Activated naive CD8-positive, alpha-beta T cell (primary cell): ENCODE measurements at regions not wholly inside any gene's neighbourhood (a gene's known extent, or its start where the extent isn't known, plus 50 kb on each side); places are given as distances from the start of the nearest gene placed in this dataset.

ENCODE experiments used
- H3K27ac Mint-ChIP-seq: one replicate; pipeline ENCODE4 v1.8.0; 2021; ENCODE audit warnings: mixed read lengths
- H3K27me3 Mint-ChIP-seq: one replicate; pipeline ENCODE4 v1.8.0; 2021; ENCODE audit warnings: mixed read lengths
- H3K36me3 Mint-ChIP-seq: one replicate; pipeline ENCODE4 v1.8.0; 2021; ENCODE audit warnings: mixed read lengths
- H3K4me1 Mint-ChIP-seq: one replicate; pipeline ENCODE4 v1.8.0; 2021; ENCODE audit warnings: low read depth, mixed read lengths
- H3K4me3 Mint-ChIP-seq: one replicate; pipeline ENCODE4 v1.8.0; 2021; ENCODE audit warnings: mild to moderate bottlenecking, mixed read lengths
- H3K9me3 Mint-ChIP-seq: one replicate; pipeline ENCODE4 v1.8.0; 2021; ENCODE audit warnings: low read depth, mixed read lengths

- H3K4me3 Mint-ChIP-seq, result no peak overlapping the region
- H3K27me3 Mint-ChIP-seq, result no peaks in the 10 kb centered on the region
- no peaks in the 10 kb centered on the region for H3K36me3 Mint-ChIP-seq
- H3K4me1 Mint-ChIP-seq, result no peaks in the 10 kb centered on the region
- no peak overlapping the region for H3K27ac Mint-ChIP-seq
- H3K9me3 Mint-ChIP-seq, result no peaks in the 10 kb centered on the region
These were observed 1240.9 kb downstream of the BRD1 start for GRCh38 chr22:48586799-48587185.

- Mint-ChIP-seq H3K4me3 (no peak overlapping the region), H3K9me3 (no peaks in the 10 kb centered on the region), H3K4me1 (no peaks in the 10 kb centered on the region), H3K27me3 (no peaks in the 10 kb centered on the region), H3K36me3 (no peaks in the 10 kb centered on the region), H3K27ac (no peak overlapping the region)
These were observed 1241.5 kb downstream of the BRD1 start for GRCh38 chr22:48585916-48586798.

DNA sequence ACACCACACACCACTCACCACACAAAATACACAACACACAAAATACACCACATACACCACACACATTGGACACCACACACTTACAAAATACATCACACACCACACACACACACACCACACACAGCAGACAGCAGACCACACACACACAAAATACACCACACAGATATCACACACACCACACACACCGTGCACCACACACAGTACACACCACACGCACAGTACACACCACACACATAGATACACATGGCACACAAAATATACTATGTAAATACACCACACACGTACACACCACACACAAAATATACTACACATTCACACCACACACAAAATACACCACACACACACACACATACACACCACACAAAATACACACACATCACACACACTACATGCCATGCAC, 1243.5 kb downstream of the BRD1 start:
- Mint-ChIP-seq H3K4me1 (no peaks in the 10 kb centered on the region), H3K9me3 (no peaks in the 10 kb centered on the region), H3K36me3 (no peaks in the 10 kb centered on the region), H3K27ac (no peak overlapping the region), H3K4me3 (no peak overlapping the region), H3K27me3 (no peaks in the 10 kb centered on the region)

GRCh38 chr22:48581796-48582469, 1245.7 kb downstream of the BRD1 start:
- H3K4me3 Mint-ChIP-seq, result no peak overlapping the region
- no peaks in the 10 kb centered on the region for H3K36me3 Mint-ChIP-seq
- H3K27me3 Mint-ChIP-seq, result peaks cover 5% of the 10 kb centered on the region
- H3K4me1 Mint-ChIP-seq, result no peaks in the 10 kb centered on the region
- H3K9me3 Mint-ChIP-seq, result no peaks in the 10 kb centered on the region
- H3K27ac Mint-ChIP-seq, result no peak overlapping the region

- Mint-ChIP-seq H3K4me3 (no peak overlapping the region), H3K9me3 (no peaks in the 10 kb centered on the region), H3K4me1 (no peaks in the 10 kb centered on the region), H3K27ac (no peak overlapping the region), H3K36me3 (no peaks in the 10 kb centered on the region), H3K27me3 (peaks cover 5% of the 10 kb centered on the region)
These were observed 1246.4 kb downstream of the BRD1 start for GRCh38 chr22:48581205-48581766.

DNA sequence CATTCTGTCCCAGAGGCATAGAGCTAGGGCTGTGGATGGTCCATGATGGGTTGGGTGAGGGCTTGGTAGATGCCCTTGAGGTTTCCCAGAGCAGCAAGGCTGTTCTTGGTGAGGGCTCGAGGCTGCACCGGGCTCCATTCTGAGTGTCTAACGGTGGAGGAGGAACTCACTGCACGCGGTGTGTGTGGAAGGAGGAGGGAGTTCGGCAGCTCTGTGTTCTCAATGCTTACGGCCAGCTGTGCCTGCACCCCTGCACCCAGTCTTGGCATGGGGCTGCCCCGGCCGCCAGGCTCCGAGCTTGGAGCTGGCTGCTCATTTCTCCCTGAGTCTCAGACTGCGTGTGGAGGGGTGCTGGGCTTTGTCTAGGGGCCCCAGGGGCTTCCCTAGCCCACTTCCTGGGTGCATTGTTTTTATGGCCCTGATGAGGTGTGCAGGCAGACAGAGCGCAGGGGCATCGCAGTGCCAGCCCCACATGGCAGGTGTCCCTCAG, 1247.1 kb downstream of the BRD1 start:
- Mint-ChIP-seq H3K4me1 (no peaks in the 10 kb centered on the region), H3K36me3 (no peaks in the 10 kb centered on the region), H3K27ac (no peak overlapping the region), H3K9me3 (no peaks in the 10 kb centered on the region), H3K4me3 (no peak overlapping the region), H3K27me3 (peaks cover 5% of the 10 kb centered on the region)

DNA sequence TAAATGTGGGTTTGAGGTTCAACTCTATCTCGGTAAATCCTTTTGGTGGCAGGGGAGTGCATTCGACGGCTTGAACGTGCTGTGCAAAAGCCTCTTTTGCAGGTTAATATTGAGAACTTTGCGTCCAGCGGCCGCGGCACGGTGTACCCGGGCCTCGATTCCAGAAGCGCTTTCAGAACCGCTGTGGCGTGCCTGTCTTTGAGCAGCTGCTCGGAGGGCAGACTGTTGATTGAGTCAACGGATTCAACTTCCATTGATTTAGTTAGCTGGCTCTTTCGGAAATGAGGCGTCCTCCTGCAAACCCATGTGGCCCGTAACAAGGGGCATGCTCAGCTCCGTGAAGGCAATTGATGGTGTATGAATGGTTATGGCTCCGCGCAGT, 1247.8 kb downstream of the BRD1 start:
- Mint-ChIP-seq H3K36me3 (no peaks in the 10 kb centered on the region), H3K9me3 (no peaks in the 10 kb centered on the region), H3K27me3 (peaks cover 5% of the 10 kb centered on the region), H3K4me3 (no peak overlapping the region), H3K4me1 (no peaks in the 10 kb centered on the region), H3K27ac (no peak overlapping the region)

DNA sequence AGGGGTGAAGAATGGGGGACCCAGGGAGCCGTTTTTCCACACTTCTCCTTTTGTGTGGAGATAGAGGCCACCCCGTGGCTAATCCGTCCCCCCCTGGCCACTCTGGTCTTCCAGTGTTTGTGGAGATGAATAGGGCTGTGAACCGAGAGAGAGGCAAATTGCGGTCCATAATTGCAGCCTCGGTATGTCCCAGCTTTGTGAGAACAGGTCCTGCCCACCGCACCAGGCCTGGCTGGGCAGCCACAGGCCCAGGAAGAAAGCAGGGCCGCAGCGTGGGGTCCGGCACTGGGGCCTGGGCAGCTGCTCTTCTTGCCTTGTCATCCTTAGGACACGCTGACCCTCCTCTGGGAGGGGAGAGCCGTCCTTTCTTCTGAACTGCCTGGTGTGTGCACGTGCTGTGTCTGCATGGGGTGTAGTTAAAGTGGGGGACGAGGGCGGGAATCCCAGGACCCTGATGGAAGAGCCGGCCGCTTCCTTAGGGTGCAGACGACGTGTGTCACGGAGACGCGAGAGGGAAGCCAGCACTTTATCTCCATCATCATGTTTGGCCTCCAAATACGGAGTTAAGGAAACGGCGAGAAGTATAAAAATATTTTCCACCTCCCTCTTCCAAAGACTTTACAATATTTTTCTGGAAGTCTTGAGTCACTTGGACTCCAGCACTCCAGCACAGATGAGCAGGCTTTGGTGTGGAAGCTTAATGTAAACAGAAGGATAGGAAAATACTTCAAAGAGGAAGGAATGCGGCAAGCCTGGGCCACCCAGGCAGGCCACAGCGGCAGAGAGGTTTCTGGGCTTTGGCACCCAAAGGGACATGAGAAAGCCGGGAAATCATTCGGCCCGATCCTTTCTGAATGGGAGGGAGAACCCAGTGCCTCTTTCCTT, 1248.4 kb downstream of the BRD1 start:
- peaks cover 2% of the 10 kb centered on the region for H3K4me1 Mint-ChIP-seq
- no peaks in the 10 kb centered on the region for H3K36me3 Mint-ChIP-seq
- H3K9me3 Mint-ChIP-seq, result no peaks in the 10 kb centered on the region
- no peak overlapping the region for H3K4me3 Mint-ChIP-seq
- no peak overlapping the region for H3K27ac Mint-ChIP-seq
- H3K27me3 Mint-ChIP-seq, result peaks cover 9% of the 10 kb centered on the region

DNA sequence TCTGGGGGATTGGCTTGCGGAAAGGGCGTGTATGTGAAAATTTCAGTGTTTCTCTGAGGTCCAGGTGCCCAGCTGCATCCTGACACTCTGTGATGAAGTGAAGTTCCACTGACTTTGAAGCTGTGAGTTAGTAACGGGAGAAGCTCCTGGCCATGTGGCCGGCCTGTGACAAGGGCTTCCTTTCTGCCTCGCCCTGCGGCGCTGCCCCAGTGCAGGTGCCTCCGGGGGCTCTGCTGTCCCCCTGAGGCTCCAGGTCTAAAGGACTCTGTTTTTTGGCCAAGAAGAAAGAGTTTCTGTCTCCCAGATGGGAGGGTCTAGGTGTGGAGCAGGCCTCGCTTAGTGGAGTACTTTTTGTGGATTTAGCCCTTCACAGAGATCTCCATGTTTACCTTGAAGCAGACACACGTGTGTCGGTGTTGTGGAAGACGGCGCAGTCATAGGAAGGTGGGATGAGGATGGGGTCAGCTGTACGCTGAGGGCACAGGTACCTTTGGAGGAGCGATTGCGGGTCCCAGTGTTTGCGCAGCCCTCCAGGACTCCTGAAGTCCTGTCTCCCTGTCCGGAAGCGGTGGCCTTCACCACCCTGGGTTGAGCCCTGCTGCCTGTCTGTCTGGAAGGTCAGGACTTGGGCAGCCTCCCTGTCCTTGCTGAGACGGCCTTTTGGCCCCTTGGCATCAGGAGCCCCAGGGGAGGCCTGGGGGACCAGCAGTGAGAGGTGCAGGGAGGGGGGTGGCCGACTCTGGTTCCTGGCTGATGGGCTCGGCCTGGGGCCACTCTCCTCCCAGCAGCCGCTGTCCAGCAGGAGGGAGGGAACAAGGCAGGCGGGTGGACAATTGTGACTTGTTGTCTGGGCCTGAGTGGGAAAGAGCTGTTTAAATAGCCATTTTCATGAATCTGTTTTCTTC, 1249.3 kb downstream of the BRD1 start:
- peaks cover 2% of the 10 kb centered on the region for H3K4me1 Mint-ChIP-seq
- no peaks in the 10 kb centered on the region for H3K36me3 Mint-ChIP-seq
- peaks cover 13% of the 10 kb centered on the region for H3K27me3 Mint-ChIP-seq
- H3K9me3 Mint-ChIP-seq, result no peaks in the 10 kb centered on the region
- H3K4me3 Mint-ChIP-seq, result no peak overlapping the region
- H3K27ac Mint-ChIP-seq, result no peak overlapping the region

DNA sequence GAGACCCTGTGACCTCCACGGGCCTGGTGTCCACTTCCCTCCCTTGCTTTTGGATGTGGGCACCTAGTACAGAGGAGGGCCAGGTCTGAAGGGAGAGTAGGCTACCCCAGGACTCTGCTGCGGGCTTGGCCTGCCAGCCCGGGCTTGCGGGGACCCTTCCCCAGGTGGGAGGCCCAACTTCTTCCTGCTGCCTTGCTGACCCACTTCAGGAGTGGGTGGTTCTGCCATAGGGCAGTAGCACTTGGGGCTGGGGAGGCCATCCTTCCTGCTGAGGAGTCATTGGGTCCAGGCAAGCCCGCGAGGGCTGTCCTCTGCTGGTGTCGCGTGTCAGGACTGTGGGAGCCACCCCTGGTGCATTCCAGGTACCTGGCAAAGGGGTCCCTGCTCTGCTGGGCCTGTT, 1250.0 kb downstream of the BRD1 start:
- Mint-ChIP-seq H3K9me3 (no peaks in the 10 kb centered on the region), H3K36me3 (no peaks in the 10 kb centered on the region), H3K4me1 (peaks cover 2% of the 10 kb centered on the region), H3K27ac (no peak overlapping the region), H3K4me3 (no peak overlapping the region), H3K27me3 (peaks cover 16% of the 10 kb centered on the region)

GRCh38 chr22:48577014-48577690, 1250.5 kb downstream of the BRD1 start:
- H3K4me1 Mint-ChIP-seq, result peaks cover 2% of the 10 kb centered on the region
- H3K36me3 Mint-ChIP-seq, result no peaks in the 10 kb centered on the region
- peaks cover 19% of the 10 kb centered on the region for H3K27me3 Mint-ChIP-seq
- H3K9me3 Mint-ChIP-seq, result no peaks in the 10 kb centered on the region
- H3K27ac Mint-ChIP-seq, result no peak overlapping the region
- no peak overlapping the region for H3K4me3 Mint-ChIP-seq

DNA sequence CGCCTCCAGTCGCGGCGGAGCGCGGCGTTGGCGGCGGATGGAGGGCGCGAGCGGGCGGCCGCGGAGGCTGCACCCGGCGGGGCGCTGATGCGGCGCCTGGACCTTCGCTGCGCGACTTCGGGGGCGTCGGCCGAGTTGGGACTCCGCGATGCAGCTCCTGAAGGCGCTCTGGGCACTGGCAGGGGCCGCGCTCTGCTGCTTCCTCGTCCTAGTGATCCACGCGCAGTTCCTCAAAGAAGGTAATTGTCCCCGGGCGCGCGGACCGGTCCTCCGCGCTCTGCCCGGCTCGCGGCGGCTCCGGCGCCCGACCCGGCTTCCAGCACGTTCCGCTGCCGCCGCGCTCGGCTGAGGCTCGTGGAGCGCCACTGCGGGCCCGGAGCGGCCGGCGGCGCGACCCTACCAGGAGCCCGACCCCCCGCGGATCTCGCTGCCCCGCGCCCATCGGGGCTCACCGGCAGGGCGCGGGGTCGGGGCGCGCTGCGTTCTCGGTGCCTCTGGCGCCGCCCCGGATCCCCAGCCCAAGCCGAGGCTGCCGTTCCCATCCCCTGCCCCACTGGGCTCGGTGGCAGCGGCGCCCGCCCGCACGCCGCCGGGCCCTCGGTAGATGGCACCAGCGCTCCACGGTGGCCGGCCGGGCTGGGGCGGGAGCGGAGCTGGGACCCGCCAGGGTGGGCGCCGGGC, 1251.2 kb downstream of the BRD1 start:
- Mint-ChIP-seq H3K27me3 (peaks cover 19% of the 10 kb centered on the region), H3K36me3 (peaks cover 5% of the 10 kb centered on the region), H3K9me3 (peaks cover 7% of the 10 kb centered on the region), H3K27ac (no peak overlapping the region), H3K4me3 (no peak overlapping the region), H3K4me1 (peaks cover 2% of the 10 kb centered on the region)
